ENCODE measurements at regions not wholly inside any gene's neighbourhood (a gene's known extent, or its start where the extent isn't known, plus 50 kb on each side); places are given as distances from the start of the nearest gene placed in this dataset.

DNA sequence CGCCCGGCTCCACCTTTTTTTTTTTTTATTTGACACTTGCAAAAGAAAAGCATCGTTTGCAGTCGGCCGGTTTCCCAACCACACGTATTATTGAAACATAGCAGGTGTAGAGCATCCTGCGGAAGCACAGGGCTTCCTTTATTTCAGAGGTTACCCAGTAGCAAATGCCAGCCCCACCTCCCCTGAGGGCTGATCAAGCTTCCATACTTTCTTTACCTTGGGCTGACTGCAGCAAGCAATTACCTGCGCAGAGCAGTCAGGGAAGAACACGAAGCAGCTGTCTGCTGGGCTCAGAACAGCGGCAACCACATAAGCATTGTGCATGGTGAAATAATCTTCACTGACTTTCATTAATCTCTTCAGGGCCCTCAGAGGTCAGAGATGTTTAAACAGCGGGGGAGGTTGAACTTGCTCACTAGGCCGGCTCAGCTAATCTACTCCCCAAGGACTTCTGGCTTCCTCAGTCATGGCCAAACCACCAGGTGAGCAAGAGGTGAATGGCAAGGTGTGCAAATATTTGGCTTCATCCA is 784.7 kb upstream of the AUTS2 start:
- Histone ChIP-seq H3K27me3 (ENCODE audit: insufficient read depth, low read length) (no peaks in the 10 kb centered on the region), H3K36me3 (ENCODE audit: insufficient read depth, low read length) (no peaks in the 10 kb centered on the region), H3K4me1 (ENCODE audit: insufficient read depth, low read length) (no peaks in the 10 kb centered on the region), H3K9me3 (ENCODE audit: control insufficient read depth in 1 of 2, low read length in 2 of 2) (no peaks in the 10 kb centered on the region), H3K27ac (ENCODE audit: low read depth, low read length) (no peak overlapping the region), H3K4me3 (ENCODE audit: low read length in 2 of 2) (no peak overlapping the region)
- Mint-ChIP-seq H3K27ac (no peak overlapping the region), H3K4me3 (no peak overlapping the region), H3K4me1 (no peaks in the 10 kb centered on the region), H3K27me3 (no peaks in the 10 kb centered on the region), H3K9me3 (peaks cover 0 to 29% (median 11%) of the 10 kb centered on the region in 8 donors), H3K36me3 (no peaks in the 10 kb centered on the region)
- CTCF ChIA-PET (ENCODE audit: partially characterized antibody): no interaction called here
- POLR2A ChIA-PET (ENCODE audit: partially characterized antibody): interaction anchor here (0.6 kb wide), 1 partner anchor 128 kb away, joined by 3 read pairs; no protein-coding TSS in a partner anchor
- no peak for DNase-seq
- intact Hi-C loops (cut with micrococcal nuclease): no loop called here

DNA sequence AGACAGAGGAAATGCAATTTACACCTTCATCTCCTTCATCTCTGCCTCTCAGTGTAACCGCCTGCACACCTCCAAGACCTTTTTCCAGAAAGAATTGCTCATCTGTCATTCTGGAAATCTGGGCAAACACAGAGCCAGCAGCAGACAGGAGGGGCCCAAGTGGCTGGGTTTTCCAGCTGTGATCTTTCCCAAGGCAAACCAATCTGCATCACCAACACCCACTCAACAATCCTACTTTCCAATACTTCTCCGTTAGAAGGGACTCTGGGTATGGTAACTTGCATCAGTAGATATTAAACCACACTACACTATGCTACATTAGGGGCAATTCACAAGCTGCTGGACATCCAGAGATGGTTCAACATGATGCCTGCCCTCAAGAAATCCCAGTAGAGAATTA is 781.8 kb upstream of the AUTS2 start:
- POLR2A ChIA-PET (ENCODE audit: partially characterized antibody): no interaction called here
- DNase-seq: no peak

DNA sequence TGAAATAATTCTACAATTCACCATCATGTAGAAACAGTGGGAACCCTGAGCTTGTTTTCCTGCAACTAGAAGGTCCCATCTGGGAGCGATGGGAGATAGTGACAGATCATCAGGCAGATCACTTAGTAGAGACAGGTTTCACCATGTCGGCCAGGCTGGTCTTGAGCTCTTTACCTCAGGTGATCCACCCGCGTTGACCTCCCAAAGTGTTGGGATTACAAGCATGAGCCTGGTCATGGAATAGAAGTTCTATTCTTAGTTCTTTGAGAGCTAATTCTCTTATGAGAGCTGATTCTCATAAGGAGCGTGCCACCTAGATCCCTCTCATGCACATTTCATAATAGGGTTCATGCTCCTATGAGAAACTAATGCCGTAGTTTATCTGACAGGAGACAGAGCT is 778.0 kb upstream of the AUTS2 start:
- Histone ChIP-seq H3K4me1 (ENCODE audit: insufficient read depth, low read length) (no peaks in the 10 kb centered on the region), H3K27me3 (ENCODE audit: insufficient read depth, low read length) (no peaks in the 10 kb centered on the region), H3K27ac (ENCODE audit: low read depth, low read length) (no peak overlapping the region), H3K36me3 (ENCODE audit: insufficient read depth, low read length) (no peaks in the 10 kb centered on the region), H3K9me3 (ENCODE audit: control insufficient read depth in 1 of 2, low read length in 2 of 2) (no peaks in the 10 kb centered on the region), H3K4me3 (ENCODE audit: low read length in 2 of 2) (no peak overlapping the region)
- no peak for DNase-seq
- no peaks in the 10 kb centered on the region for H3K4me1 Mint-ChIP-seq
- ChIA-PET CTCF (ENCODE audit: partially characterized antibody) (no interaction called here), POLR2A (ENCODE audit: partially characterized antibody) (no interaction called here)
- H3K27me3 Mint-ChIP-seq: no peaks in the 10 kb centered on the region
- H3K36me3 Mint-ChIP-seq: no peaks in the 10 kb centered on the region
- H3K9me3 Mint-ChIP-seq: peaks cover 3 to 38% (median 19%) of the 10 kb centered on the region in 8 donors
- no peak overlapping the region for H3K4me3 Mint-ChIP-seq
- intact Hi-C loops (cut with micrococcal nuclease): no loop called here
- no peak overlapping the region for H3K27ac Mint-ChIP-seq

More for the DNA sequence above, 781.8 kb upstream of the AUTS2 start:
- intact Hi-C loops (cut with micrococcal nuclease): no loop called here
- Mint-ChIP-seq H3K4me1 (no peaks in the 10 kb centered on the region), H3K36me3 (no peaks in the 10 kb centered on the region), H3K27me3 (no peaks in the 10 kb centered on the region), H3K4me3 (no peak overlapping the region), H3K9me3 (peaks cover 0 to 25% (median 10%) of the 10 kb centered on the region in 8 donors), H3K27ac (no peak overlapping the region)
- H3K27ac ChIP-seq (ENCODE audit: low read depth, low read length): no peak overlapping the region
- no peaks in the 10 kb centered on the region for H3K4me1 ChIP-seq (ENCODE audit: insufficient read depth, low read length)
- H3K4me3 ChIP-seq (ENCODE audit: low read length in 2 of 2): no peak overlapping the region
- H3K9me3 ChIP-seq (ENCODE audit: control insufficient read depth in 1 of 2, low read length in 2 of 2): no peaks in the 10 kb centered on the region
- no peaks in the 10 kb centered on the region for H3K36me3 ChIP-seq (ENCODE audit: insufficient read depth, low read length)
- H3K27me3 ChIP-seq (ENCODE audit: insufficient read depth, low read length): no peaks in the 10 kb centered on the region
- CTCF ChIA-PET (ENCODE audit: partially characterized antibody): no interaction called here

DNA sequence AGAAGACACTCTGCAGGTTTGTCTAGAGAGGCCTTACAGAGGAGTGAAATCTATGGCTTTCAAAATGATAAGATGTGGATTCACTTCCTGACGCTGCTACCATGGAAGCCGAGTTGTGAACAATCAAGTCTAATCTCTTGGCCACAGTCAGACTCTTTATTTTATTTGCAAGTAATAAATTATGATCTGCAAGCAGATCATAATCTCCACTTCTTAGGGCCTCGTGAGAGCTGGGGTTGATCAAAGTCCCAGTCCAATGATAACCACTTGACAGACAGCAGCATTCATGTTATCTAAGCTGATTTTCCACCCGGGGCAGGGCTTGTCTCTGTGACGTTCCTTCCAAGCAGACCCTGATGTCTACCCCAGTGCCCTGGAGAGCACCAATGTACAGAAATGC is 776.4 kb upstream of the AUTS2 start:
- no peaks in the 10 kb centered on the region for H3K36me3 Mint-ChIP-seq
- Histone ChIP-seq H3K9me3 (ENCODE audit: control insufficient read depth in 1 of 2, low read length in 2 of 2) (no peaks in the 10 kb centered on the region), H3K4me1 (ENCODE audit: insufficient read depth, low read length) (no peaks in the 10 kb centered on the region), H3K36me3 (ENCODE audit: insufficient read depth, low read length) (no peaks in the 10 kb centered on the region), H3K4me3 (ENCODE audit: low read length in 2 of 2) (no peak overlapping the region), H3K27ac (ENCODE audit: low read depth, low read length) (no peak overlapping the region), H3K27me3 (ENCODE audit: insufficient read depth, low read length) (no peaks in the 10 kb centered on the region)
- no peaks in the 10 kb centered on the region for H3K4me1 Mint-ChIP-seq
- H3K27ac Mint-ChIP-seq: no peak overlapping the region
- H3K27me3 Mint-ChIP-seq: no peaks in the 10 kb centered on the region
- ChIA-PET CTCF (ENCODE audit: partially characterized antibody) (no interaction called here), POLR2A (ENCODE audit: partially characterized antibody) (no interaction called here)
- H3K4me3 Mint-ChIP-seq: no peak overlapping the region
- peaks cover 3 to 37% (median 19%) of the 10 kb centered on the region in 8 donors for H3K9me3 Mint-ChIP-seq
- DNase-seq: no peak
- intact Hi-C loops (cut with micrococcal nuclease): no loop called here

DNA sequence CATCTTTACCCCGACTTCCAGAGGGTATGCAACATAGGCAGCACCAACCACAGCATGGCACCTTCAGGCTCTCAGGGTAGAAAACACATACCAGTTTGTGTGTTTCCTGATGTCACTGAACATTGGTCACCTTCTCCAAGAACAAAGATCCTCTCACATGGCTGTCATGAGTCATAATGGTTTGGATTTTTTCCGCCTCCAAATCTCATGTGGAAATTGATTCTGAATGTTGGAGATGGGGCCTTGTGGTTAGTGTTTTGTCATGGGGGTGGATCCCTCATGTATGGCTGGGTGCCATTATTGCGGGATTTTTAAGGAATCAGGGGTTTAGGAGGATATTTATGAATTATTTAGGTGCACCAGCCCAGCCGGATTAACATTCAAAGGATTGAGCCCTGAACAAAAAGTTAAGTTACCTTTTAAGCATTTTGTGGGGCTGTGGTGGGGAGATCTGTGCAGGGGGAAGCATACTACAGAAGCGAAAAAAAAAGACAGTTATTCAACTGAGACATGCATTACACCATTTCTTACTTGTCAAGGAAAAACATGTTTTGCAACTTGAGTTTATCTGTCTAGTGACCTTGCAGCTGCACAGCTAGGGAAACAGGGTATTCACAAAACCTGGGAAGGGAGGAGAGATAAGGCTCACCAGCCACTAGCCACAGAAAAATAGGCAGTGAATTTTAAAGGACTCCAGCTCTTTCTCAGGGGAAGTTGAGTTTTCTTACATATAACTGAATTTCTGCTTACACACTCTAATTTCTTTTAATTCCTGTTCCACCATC is 774.1 kb upstream of the AUTS2 start:
- H3K27ac Mint-ChIP-seq: no peak overlapping the region
- Histone ChIP-seq H3K27me3 (ENCODE audit: insufficient read depth, low read length) (no peaks in the 10 kb centered on the region), H3K36me3 (ENCODE audit: insufficient read depth, low read length) (no peaks in the 10 kb centered on the region), H3K4me3 (ENCODE audit: low read length in 2 of 2) (no peak overlapping the region), H3K27ac (ENCODE audit: low read depth, low read length) (no peak overlapping the region), H3K9me3 (ENCODE audit: control insufficient read depth in 1 of 2, low read length in 2 of 2) (no peaks in the 10 kb centered on the region), H3K4me1 (ENCODE audit: insufficient read depth, low read length) (no peaks in the 10 kb centered on the region)
- intact Hi-C loops (cut with micrococcal nuclease): no loop called here
- DNase-seq: no peak
- no peak overlapping the region for H3K4me3 Mint-ChIP-seq
- H3K27me3 Mint-ChIP-seq: no peaks in the 10 kb centered on the region
- H3K36me3 Mint-ChIP-seq: no peaks in the 10 kb centered on the region
- H3K4me1 Mint-ChIP-seq: no peaks in the 10 kb centered on the region
- POLR2A ChIA-PET (ENCODE audit: partially characterized antibody): no interaction called here
- H3K9me3 Mint-ChIP-seq: peaks cover 0 to 33% (median 20%) of the 10 kb centered on the region in 8 donors
- CTCF ChIA-PET (ENCODE audit: partially characterized antibody): no interaction called here

DNA sequence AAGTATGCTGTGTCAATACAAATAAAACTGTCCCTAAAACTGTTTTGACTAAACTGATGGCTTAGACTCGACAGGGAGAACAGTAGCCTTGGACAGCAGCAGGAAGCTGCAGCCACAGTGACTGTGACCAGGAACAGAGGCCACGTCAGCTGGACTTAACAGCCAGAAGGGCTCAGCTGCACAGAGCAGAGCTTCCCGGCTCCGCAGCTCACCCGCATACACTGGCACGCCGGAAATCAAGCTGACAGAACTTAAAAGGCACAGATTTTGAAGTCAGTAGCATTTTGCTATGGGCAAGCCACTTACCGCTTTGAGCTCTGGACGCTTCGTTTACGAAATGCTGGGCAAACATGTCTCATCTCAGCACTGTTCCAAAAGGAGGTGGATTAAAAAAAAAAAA is 769.7 kb upstream of the AUTS2 start:
- no peak for DNase-seq
- Histone ChIP-seq H3K9me3 (ENCODE audit: control insufficient read depth in 1 of 2, low read length in 2 of 2) (no peaks in the 10 kb centered on the region), H3K27ac (ENCODE audit: low read depth, low read length) (no peak overlapping the region), H3K36me3 (ENCODE audit: insufficient read depth, low read length) (no peaks in the 10 kb centered on the region), H3K27me3 (ENCODE audit: insufficient read depth, low read length) (no peaks in the 10 kb centered on the region), H3K4me1 (ENCODE audit: insufficient read depth, low read length) (no peaks in the 10 kb centered on the region), H3K4me3 (ENCODE audit: low read length in 2 of 2) (no peak overlapping the region)
- no peaks in the 10 kb centered on the region for H3K36me3 Mint-ChIP-seq
- no peak overlapping the region for H3K27ac Mint-ChIP-seq
- intact Hi-C loops (cut with micrococcal nuclease): no loop called here
- H3K4me1 Mint-ChIP-seq: no peaks in the 10 kb centered on the region
- no peak overlapping the region for H3K4me3 Mint-ChIP-seq
- H3K9me3 Mint-ChIP-seq: peaks cover 2 to 37% (median 18%) of the 10 kb centered on the region in 8 donors
- POLR2A ChIA-PET (ENCODE audit: partially characterized antibody): no interaction called here
- CTCF ChIA-PET (ENCODE audit: partially characterized antibody): no interaction called here
- no peaks in the 10 kb centered on the region for H3K27me3 Mint-ChIP-seq

DNA sequence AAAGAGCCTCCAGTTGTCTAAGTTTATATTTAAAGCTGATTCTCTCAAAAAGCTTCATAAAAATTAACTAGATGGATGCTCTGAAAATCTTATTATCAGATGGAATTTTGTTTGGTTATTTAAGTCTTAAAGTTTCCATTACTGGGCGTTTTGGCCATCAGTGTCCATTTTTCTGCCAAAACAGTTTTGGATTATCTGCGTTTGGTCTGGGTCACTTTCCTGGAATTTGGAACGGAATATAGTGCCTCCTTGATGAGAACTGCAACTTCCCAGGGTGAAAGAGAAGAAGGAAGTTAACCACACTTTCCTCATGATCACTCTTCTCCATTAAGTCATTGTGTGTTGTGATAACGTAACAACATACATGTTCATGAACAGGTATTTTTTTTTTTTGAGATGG is 764.9 kb upstream of the AUTS2 start:
- H3K9me3 Mint-ChIP-seq: peaks cover 0 to 25% (median 9%) of the 10 kb centered on the region in 8 donors
- no peaks in the 10 kb centered on the region for H3K4me1 Mint-ChIP-seq
- no peak for DNase-seq
- Histone ChIP-seq H3K9me3 (ENCODE audit: control insufficient read depth in 1 of 2, low read length in 2 of 2) (no peaks in the 10 kb centered on the region), H3K4me1 (ENCODE audit: insufficient read depth, low read length) (no peaks in the 10 kb centered on the region), H3K4me3 (ENCODE audit: low read length in 2 of 2) (no peak overlapping the region), H3K27ac (ENCODE audit: low read depth, low read length) (no peak overlapping the region), H3K27me3 (ENCODE audit: insufficient read depth, low read length) (no peaks in the 10 kb centered on the region), H3K36me3 (ENCODE audit: insufficient read depth, low read length) (no peaks in the 10 kb centered on the region)
- no peaks in the 10 kb centered on the region for H3K27me3 Mint-ChIP-seq
- CTCF ChIA-PET (ENCODE audit: partially characterized antibody): no interaction called here
- H3K4me3 Mint-ChIP-seq: no peak overlapping the region
- POLR2A ChIA-PET (ENCODE audit: partially characterized antibody): no interaction called here
- no peaks in the 10 kb centered on the region for H3K36me3 Mint-ChIP-seq
- H3K27ac Mint-ChIP-seq: no peak overlapping the region
- intact Hi-C loops (cut with micrococcal nuclease): no loop called here
